ENCODE measurements at regions not wholly inside any gene's neighbourhood (a gene's known extent, or its start where the extent isn't known, plus 50 kb on each side); places are given as distances from the start of the nearest gene placed in this dataset.

DNA sequence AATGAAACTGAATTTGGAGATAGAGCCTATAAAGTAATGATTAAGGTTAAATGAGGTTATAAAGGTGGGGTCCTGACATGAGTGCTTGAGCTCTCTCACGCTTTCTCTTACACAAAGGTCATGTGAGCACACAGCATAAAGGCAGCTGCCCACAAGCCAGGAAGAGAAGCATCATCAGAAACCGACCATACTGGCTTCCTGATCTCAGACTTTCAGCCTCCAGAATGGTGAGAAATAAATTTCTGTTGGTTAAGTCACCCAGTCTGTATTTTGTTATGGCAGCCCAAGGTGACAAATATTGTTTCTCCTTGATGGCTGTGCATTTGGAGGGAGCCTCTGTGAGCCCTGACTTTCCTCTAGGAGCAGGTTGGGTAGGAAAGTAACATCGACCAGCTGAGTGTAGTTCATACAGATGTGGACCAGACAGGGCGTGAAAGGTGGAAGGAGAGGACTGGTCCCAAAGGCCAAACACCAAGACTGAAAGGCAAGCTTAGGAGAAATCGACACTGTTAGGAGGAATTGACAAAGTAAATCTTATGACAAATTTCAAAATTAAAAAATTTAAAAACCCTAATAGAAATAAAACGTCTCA, 97.6 kb upstream of the SLC38A2 start:
- DNase-seq (ENCODE audit: low read depth in 1 of 2, low spot score in 1 of 2) (no peak), ATAC-seq (no peak), FAIRE-seq (no peak)
- H3K4me1 ChIP-seq: peaks cover 55% of the 10 kb centered on the region
- 0 out of 3 replicates have a peak, but pooled peaks cover 3% of the 10 kb centered on the region for H3K9me3 ChIP-seq
- no peak overlapping the region for H3K4me2 ChIP-seq
- ChIA-PET POLR2A (interaction anchor here (0.6 kb wide), 1 partner anchor 98 kb away, joined by 3 read pairs; no protein-coding TSS in a partner anchor), CTCF (interaction anchor here (1.5 kb wide), 2 partner anchors 14 to 191 kb away, joined by 4 to 5 read pairs; no protein-coding TSS in a partner anchor)
- peak overlapping the region; percentile 68 to 83; a peak in 5 of 6 replicates for H3K27ac ChIP-seq
- TF ChIP-seq FOSL2 (IDR thresholded peaks at IDR 0.05): no peak
- no peak for TF ChIP-seq FOSL2 (CRISPR knock-in tag; IDR thresholded peaks at IDR 0.05)
- TF ChIP-seq, protein P1, sequence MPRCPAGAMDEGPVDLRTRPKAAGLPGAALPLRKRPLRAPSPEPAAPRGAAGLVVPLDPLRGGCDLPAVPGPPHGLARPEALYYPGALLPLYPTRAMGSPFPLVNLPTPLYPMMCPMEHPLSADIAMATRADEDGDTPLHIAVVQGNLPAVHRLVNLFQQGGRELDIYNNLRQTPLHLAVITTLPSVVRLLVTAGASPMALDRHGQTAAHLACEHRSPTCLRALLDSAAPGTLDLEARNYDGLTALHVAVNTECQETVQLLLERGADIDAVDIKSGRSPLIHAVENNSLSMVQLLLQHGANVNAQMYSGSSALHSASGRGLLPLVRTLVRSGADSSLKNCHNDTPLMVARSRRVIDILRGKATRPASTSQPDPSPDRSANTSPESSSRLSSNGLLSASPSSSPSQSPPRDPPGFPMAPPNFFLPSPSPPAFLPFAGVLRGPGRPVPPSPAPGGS (IDR thresholded peaks at IDR 0.05): no peak
- no peak for TF ChIP-seq RAD21 (conservative IDR thresholded peaks at IDR 0.05 in 1 of 2, IDR thresholded peaks at IDR 0.05 in 1 of 2)
- TF ChIP-seq, protein P2, sequence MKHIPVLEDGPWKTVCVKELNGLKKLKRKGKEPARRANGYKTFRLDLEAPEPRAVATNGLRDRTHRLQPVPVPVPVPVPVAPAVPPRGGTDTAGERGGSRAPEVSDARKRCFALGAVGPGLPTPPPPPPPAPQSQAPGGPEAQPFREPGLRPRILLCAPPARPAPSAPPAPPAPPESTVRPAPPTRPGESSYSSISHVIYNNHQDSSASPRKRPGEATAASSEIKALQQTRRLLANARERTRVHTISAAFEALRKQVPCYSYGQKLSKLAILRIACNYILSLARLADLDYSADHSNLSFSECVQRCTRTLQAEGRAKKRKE (CRISPR knock-in tag; IDR thresholded peaks at IDR 0.05; ENCODE audit: low read depth): no peak
- no peak for TF ChIP-seq CEBPB (IDR thresholded peaks at IDR 0.05)
- TF ChIP-seq, protein P3, sequence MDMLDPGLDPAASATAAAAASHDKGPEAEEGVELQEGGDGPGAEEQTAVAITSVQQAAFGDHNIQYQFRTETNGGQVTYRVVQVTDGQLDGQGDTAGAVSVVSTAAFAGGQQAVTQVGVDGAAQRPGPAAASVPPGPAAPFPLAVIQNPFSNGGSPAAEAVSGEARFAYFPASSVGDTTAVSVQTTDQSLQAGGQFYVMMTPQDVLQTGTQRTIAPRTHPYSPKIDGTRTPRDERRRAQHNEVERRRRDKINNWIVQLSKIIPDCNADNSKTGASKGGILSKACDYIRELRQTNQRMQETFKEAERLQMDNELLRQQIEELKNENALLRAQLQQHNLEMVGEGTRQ (IDR thresholded peaks at IDR 0.05): no peak
- TF ChIP-seq FOSB (CRISPR knock-in tag; IDR thresholded peaks at IDR 0.05): no peak
- no peak for TF ChIP-seq HEYL (CRISPR knock-in tag; IDR thresholded peaks at IDR 0.05)
- TF ChIP-seq TP53 (CRISPR knock-in tag; IDR thresholded peaks at IDR 0.05): no peak
- TF ChIP-seq MAZ (IDR thresholded peaks at IDR 0.05; ENCODE audit: borderline replicate concordance, low read depth, low read length): no peak
- no peak for TF ChIP-seq SMC3 (IDR thresholded peaks at IDR 0.05)
- no peak for TF ChIP-seq NPAS2 (CRISPR knock-in tag; IDR thresholded peaks at IDR 0.05; ENCODE audit: borderline replicate concordance)
- no peak for TF ChIP-seq ZNF302 (CRISPR knock-in tag; IDR thresholded peaks at IDR 0.05)
- no peak overlapping the region for H3K4me3 ChIP-seq
- 89% methylated on average over 5 of the region's 6 CpGs for WGBS (ENCODE audit: missing lambda C conversion rate)

DNA sequence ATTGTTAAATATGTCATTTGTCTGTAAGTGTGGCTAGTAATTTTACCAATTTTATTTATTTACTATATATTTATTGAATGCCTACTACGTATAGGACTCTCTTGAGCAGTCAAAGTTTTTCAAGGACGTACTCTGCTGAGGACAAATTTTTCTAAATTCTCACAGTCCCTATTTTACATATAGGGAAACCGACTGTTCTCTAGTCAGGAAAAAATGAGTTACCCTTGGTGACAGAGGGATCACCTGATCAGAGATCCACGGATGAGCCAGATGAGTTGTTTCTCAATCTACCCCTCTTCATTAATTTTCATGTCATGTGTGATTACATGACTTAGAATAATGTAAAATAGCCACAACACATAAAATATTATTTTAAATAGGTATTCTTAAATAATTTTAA, 96.2 kb upstream of the SLC38A2 start:
- peaks cover 3% of the 10 kb centered on the region; the same call in 1 of the 3 replicates for H3K9me3 ChIP-seq
- DNase-seq (ENCODE audit: low read depth in 1 of 2, low spot score in 1 of 2) (no peak), ATAC-seq (no peak), FAIRE-seq (no peak)
- ChIA-PET CTCF (interaction anchor here (1.0 kb wide), 1 partner anchor 557 kb away, joined by 3 read pairs; no protein-coding TSS in a partner anchor), POLR2A (no interaction called here)
- no peak overlapping the region; the same call in 2 of the 3 replicates for H3K4me3 ChIP-seq
- 66% methylated on average over 4 of the region's 4 CpGs for WGBS (ENCODE audit: missing lambda C conversion rate)
- TF ChIP-seq KDM5A (IDR thresholded peaks at IDR 0.05) (no peak), JUN (IDR thresholded peaks at IDR 0.05) (no peak), RARB (CRISPR knock-in tag; IDR thresholded peaks at IDR 0.05) (no peak), NFE2L2 (conservative IDR thresholded peaks at IDR 0.05; ENCODE audit: low read length) (no peak), HOXB13 (CRISPR knock-in tag; IDR thresholded peaks at IDR 0.05; ENCODE audit: low read depth) (no peak), HEYL (CRISPR knock-in tag; IDR thresholded peaks at IDR 0.05) (no peak)
- TF ChIP-seq, protein P4, sequence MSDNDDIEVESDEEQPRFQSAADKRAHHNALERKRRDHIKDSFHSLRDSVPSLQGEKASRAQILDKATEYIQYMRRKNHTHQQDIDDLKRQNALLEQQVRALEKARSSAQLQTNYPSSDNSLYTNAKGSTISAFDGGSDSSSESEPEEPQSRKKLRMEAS (IDR thresholded peaks at IDR 0.05): no peak
- TF ChIP-seq, protein P5, sequence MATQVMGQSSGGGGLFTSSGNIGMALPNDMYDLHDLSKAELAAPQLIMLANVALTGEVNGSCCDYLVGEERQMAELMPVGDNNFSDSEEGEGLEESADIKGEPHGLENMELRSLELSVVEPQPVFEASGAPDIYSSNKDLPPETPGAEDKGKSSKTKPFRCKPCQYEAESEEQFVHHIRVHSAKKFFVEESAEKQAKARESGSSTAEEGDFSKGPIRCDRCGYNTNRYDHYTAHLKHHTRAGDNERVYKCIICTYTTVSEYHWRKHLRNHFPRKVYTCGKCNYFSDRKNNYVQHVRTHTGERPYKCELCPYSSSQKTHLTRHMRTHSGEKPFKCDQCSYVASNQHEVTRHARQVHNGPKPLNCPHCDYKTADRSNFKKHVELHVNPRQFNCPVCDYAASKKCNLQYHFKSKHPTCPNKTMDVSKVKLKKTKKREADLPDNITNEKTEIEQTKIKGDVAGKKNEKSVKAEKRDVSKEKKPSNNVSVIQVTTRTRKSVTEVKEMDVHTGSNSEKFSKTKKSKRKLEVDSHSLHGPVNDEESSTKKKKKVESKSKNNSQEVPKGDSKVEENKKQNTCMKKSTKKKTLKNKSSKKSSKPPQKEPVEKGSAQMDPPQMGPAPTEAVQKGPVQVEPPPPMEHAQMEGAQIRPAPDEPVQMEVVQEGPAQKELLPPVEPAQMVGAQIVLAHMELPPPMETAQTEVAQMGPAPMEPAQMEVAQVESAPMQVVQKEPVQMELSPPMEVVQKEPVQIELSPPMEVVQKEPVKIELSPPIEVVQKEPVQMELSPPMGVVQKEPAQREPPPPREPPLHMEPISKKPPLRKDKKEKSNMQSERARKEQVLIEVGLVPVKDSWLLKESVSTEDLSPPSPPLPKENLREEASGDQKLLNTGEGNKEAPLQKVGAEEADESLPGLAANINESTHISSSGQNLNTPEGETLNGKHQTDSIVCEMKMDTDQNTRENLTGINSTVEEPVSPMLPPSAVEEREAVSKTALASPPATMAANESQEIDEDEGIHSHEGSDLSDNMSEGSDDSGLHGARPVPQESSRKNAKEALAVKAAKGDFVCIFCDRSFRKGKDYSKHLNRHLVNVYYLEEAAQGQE (IDR thresholded peaks at IDR 0.05): no peak
- TF ChIP-seq, protein P6, sequence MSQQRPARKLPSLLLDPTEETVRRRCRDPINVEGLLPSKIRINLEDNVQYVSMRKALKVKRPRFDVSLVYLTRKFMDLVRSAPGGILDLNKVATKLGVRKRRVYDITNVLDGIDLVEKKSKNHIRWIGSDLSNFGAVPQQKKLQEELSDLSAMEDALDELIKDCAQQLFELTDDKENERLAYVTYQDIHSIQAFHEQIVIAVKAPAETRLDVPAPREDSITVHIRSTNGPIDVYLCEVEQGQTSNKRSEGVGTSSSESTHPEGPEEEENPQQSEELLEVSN (IDR thresholded peaks at IDR 0.05; ENCODE audit: borderline replicate concordance, low read depth): no peak
- peak overlapping the region; percentile 35 for H3K4me2 ChIP-seq
- H3K27ac ChIP-seq: peak overlapping the region; percentile 47 to 60; a peak in 3 of 6 replicates
- peaks cover 42% of the 10 kb centered on the region for H3K4me1 ChIP-seq

Data from A549 (cell line).